Mucosa of stomach (tissue), 1 donor: ENCODE measurements at regions not wholly inside any gene's neighbourhood (a gene's known extent, or its start where the extent isn't known, plus 50 kb on each side); places are given as distances from the start of the nearest gene placed in this dataset.

Experiments used
- H3K27me3 ChIP-seq: one replicate; pipeline ENCODE4 v1.7.0; 2013; ENCODE audit warnings: mild to moderate bottlenecking, low read length; ENCODE audit not compliant: control insufficient read depth, insufficient read depth
- H3K36me3 ChIP-seq: one replicate; pipeline ENCODE4 v1.7.0; 2013; ENCODE audit warnings: low read length; ENCODE audit not compliant: control insufficient read depth, insufficient read depth
- H3K4me1 ChIP-seq: one replicate; pipeline ENCODE4 v1.7.0; 2013; ENCODE audit warnings: mild to moderate bottlenecking, low read length; ENCODE audit not compliant: control insufficient read depth, insufficient read depth
- H3K4me3 ChIP-seq: one replicate; pipeline ENCODE4 v1.7.0; 2013; ENCODE audit warnings: low read length
- H3K9ac ChIP-seq: one replicate; pipeline ENCODE4 v1.7.0; 2013; ENCODE audit warnings: mild to moderate bottlenecking, low read length, moderate library complexity
- H3K9me3 ChIP-seq: one replicate; pipeline ENCODE4 v1.7.0; 2013; ENCODE audit warnings: mild to moderate bottlenecking, low read length, moderate library complexity; ENCODE audit not compliant: control insufficient read depth
- donor health status: Pancreatic carcinoma.

DNA sequence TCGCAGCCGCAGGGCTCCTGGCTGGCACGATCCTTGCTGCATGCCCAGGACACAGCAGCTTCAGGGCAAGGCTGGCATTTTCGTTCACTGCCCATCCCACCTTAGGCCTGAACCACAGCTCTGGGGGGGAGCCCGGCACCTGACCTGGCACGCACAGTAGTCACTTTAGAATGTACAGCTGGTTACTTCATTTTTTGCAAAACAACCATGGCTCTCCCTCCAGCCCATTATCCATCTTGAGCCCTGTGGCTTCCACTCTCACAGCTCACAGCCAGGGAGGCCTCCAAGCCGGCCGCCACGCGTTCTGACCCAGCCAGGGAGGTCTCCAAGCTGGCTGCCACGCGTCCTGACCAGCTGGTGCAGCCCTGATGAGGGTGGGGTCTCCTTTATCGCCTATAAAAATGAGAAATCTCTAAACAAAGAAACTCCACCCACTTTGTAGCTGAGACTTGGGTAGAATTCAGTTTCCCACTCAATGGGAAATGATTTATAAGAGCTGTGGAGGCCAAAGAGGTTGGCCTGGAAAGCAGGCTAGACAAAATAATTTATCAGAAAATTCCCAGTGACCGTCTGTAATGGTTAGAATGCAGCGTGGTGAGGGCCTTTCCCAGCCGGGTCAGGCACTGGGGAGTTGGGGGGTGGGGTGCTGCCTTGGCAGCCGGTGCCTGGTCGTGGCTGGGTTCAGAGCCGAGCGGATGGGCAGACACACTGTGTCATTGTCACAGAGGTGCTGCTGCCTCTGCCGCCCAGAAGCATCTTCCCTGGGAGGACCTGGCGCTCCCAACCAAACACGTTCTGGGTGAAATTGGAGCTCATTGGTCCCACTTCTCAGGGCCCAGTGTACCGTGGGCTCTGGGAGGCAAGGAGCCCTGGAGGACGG, 54.6 kb upstream of the ACTRT2 start:
- H3K27me3 ChIP-seq: peaks cover 8% of the 10 kb centered on the region
- H3K4me1 ChIP-seq: peaks cover 30% of the 10 kb centered on the region
- no peak overlapping the region for H3K4me3 ChIP-seq
- no peaks in the 10 kb centered on the region for H3K9me3 ChIP-seq
- no peak overlapping the region for H3K9ac ChIP-seq
- H3K36me3 ChIP-seq: no peaks in the 10 kb centered on the region

DNA sequence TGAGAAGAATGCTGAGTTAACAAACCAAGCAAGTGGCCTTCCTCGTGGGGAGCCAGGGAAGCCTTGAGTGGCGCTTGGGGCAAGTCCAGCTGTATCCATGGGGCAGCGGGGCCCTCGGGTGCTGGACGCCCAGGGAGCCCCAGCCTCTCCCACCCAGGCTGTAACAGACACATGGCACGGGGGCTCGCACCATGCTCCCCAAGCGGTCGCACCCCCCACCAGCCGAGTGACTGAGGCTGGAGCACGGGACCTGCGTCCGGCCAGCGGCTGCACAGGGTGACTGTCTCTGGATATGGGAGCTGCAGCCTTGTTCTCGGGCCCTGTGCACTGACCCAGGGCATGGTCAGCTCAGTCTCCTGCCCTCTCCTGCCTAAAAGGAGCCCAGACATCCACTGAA, 53.9 kb upstream of the ACTRT2 start:
- Histone ChIP-seq H3K36me3 (no peaks in the 10 kb centered on the region), H3K4me1 (peaks cover 30% of the 10 kb centered on the region), H3K9ac (no peak overlapping the region), H3K27me3 (peaks cover 8% of the 10 kb centered on the region), H3K4me3 (no peak overlapping the region), H3K9me3 (no peaks in the 10 kb centered on the region)

DNA sequence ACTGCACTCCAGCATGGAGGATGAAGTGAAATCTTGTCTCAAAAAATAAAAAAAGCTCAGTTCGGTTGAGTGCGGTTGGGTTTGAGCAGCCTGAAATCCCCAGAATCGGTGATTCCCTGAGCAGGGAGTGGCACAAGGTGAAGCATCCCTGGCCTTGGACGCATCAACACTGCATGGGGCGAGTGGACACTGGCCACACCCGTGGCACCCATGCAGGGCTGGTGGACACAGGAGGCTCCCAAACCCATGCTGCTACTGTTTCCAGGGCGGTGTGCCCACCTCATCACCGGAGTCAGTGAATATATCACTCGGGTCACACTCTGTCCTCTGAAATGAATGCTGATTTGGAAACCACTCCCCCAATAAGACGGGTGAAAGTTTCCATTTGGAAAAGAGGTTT, 53.4 kb upstream of the ACTRT2 start:
- no peaks in the 10 kb centered on the region for H3K9me3 ChIP-seq
- H3K27me3 ChIP-seq: peaks cover 10% of the 10 kb centered on the region
- H3K4me3 ChIP-seq: no peak overlapping the region
- H3K9ac ChIP-seq: no peak overlapping the region
- no peaks in the 10 kb centered on the region for H3K36me3 ChIP-seq
- H3K4me1 ChIP-seq: peaks cover 30% of the 10 kb centered on the region

DNA sequence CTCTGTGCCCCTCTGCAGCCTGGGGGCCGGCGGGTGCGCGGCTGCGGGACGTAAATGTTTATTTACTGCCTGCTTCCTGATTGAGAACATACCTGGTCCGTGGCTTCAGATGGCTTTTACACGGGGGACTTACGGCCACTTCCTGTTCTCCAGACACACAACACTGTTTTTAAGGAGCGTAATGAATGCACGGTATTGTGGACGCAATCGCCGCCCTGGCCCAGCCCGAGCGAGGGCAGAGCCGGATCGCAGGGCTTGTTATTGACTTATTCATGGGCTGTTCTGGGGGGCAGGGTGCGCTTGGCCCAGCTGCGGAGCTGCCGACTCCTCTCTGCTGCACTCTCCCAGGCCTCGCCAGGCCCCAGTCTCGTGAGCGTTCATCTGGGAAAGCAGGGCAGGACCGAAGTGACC, 52.8 kb upstream of the ACTRT2 start:
- H3K4me1 ChIP-seq: peaks cover 30% of the 10 kb centered on the region
- H3K27me3 ChIP-seq: peaks cover 14% of the 10 kb centered on the region
- H3K36me3 ChIP-seq: no peaks in the 10 kb centered on the region
- no peaks in the 10 kb centered on the region for H3K9me3 ChIP-seq
- H3K4me3 ChIP-seq: no peak overlapping the region
- H3K9ac ChIP-seq: peak overlapping the region; percentile 29

DNA sequence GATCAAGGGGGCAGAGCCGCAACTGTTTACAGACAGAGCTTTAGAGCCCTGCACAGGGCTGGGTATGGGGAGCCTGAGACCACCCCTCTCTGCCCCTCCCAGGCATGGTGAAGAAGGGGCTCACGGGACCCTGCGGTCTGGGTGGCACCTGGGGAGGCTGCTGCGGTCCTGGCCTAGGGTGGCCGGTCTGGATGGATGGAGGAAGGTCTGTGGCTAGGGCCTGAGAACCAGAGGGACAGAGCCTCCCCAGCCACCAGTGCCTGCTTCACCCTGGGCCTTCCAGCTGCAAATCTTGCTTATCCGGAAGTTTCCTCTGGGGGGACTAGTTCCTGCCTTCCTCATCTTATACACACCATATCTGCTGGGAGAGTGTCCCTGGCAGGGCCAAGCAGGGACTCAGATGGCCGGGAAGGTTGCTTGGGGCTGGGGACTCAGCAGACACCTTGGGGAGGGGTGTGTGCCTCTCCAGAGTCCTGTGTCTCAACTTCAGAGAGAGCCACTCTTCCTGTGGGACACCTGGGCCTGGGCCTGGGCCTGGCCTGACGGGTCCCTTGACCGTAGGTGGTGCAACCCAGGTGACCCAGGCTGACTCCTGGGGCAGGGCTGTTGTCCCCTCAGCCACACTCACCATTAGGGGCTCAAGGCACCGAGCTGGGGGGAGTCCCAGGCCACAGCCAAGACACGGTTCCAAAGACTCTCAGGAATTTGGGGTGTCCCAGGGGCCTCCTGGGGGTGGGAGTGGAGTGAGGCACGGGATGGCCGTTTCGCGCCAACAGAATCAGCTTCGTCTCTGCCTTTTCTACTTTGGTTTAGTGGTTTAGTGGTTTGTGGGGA, 52.0 kb upstream of the ACTRT2 start:
- Histone ChIP-seq H3K27me3 (peaks cover 14% of the 10 kb centered on the region), H3K9me3 (no peaks in the 10 kb centered on the region), H3K4me1 (peaks cover 30% of the 10 kb centered on the region), H3K4me3 (no peak overlapping the region), H3K9ac (peak overlapping the region; percentile 29), H3K36me3 (no peaks in the 10 kb centered on the region)

DNA sequence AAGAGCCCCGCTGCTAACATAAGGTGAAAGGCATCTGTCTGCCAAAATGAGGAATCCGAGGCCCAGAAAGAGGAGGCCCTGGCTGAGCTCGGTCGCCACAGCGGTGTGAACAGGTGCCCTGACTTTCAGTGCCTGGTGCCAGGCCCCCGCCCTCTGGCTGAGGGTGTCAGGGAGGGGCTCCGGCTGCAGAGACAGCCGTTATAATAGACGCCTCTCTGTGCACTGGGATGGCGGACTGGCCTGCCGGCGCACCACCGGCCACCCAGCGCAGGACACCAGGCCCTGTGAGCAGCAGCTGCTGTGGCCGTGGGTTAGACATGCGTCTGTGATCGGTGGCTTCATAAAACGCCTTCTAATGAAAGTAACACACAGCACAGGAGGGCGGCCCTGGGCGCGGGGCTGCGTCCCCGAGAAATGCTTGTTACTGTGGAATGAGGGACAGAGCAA, 51.4 kb upstream of the ACTRT2 start:
- H3K9me3 ChIP-seq: no peaks in the 10 kb centered on the region
- H3K36me3 ChIP-seq: no peaks in the 10 kb centered on the region
- peaks cover 30% of the 10 kb centered on the region for H3K4me1 ChIP-seq
- no peak overlapping the region for H3K4me3 ChIP-seq
- no peak overlapping the region for H3K9ac ChIP-seq
- peaks cover 14% of the 10 kb centered on the region for H3K27me3 ChIP-seq

DNA sequence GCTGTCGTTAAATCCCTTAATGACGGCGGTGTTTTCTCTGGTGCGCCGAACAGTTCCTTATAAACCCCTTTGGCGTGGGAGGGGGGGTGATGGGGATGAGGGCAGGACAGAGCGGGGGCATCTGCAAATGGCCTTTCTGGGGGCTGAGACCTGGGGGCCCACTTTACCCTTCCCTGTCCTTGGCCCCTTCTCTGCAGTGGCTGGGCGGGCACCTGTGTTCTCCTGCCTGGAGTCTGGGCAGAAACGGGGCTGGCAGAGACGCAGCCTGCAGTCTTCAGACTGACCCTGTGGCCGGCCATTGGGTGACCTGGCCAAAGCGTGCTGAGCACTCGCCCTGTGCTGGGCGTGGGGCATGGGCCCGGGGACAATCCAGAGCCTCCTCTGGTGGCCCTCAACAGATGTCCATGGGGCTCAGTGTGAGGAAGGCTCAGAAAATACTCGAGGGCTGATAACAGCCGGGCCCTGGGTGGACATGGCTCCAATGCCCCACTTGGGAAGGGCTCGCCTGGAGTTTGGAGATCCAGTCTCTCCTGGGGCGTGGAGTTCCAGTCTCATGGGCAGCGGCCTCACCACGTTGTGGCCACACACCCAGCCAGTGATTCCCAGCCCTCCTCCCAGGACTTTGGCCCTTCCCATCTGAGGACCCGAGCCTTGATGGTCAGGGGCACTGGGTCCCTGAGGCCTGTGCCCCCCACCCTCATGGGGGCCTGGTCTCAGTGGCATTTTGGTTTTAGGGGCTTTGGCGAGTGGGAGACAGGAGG, 50.8 kb upstream of the ACTRT2 start:
- H3K4me3 ChIP-seq: no peak overlapping the region
- peaks cover 14% of the 10 kb centered on the region for H3K27me3 ChIP-seq
- H3K9me3 ChIP-seq: no peaks in the 10 kb centered on the region
- peaks cover 30% of the 10 kb centered on the region for H3K4me1 ChIP-seq
- H3K9ac ChIP-seq: no peak overlapping the region
- no peaks in the 10 kb centered on the region for H3K36me3 ChIP-seq

DNA sequence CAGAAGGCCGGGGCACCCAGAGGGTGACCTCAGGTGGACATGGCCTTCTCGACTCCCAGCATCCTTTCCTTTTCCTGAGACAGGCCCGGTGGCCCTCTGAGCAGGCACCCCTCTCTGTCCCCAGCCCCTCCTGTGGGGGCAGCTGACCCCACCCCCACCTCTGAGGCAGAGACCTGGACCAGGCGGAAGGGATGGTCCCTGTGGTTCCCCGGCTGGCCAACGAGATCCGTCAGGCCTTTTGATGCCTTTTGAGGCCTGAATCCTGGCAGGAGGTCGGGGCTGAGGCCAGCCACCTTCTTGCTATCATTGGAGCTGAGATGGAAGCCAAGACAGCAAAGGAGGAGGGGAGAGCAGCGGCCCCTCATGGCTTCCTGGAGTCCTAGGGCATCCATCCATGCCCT, 50.2 kb upstream of the ACTRT2 start:
- Histone ChIP-seq H3K4me1 (peaks cover 30% of the 10 kb centered on the region), H3K36me3 (no peaks in the 10 kb centered on the region), H3K9me3 (no peaks in the 10 kb centered on the region), H3K27me3 (peaks cover 14% of the 10 kb centered on the region), H3K9ac (no peak overlapping the region), H3K4me3 (no peak overlapping the region)
